NT2/D1 (cell line): ENCODE measurements at regions not wholly inside any gene's neighbourhood (a gene's known extent, or its start where the extent isn't known, plus 50 kb on each side); places are given as distances from the start of the nearest gene placed in this dataset.

Source experiments
- YY1 ChIP-seq: IDR thresholded peaks from 2 replicates; pipeline ENCODE4 v1.6.1; 2011; ENCODE audit not compliant: insufficient read length, insufficient read depth
- ZNF274 ChIP-seq: IDR thresholded peaks from 2 replicates; pipeline ENCODE4 v1.6.1; 2011; ENCODE audit warnings: mild to moderate bottlenecking, low read depth, low read length

DNA sequence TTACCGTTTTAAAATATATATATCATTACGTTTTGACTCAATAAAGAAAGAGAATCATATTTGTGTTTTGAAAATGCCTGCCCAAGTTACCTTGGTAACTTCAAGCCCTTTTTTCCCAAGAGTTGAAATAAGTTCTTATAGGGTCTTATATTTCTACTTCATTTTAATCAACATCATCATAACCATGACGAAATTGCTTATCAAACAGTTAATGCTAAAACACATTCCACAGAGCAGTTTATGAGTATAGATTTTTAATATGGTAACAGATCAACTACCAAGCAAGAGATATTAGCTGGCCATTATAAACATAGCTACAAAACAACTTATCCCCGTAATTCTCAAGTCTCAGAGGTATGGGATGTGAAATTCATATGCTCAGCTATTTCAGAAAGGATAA lies 197.9 kb upstream of the LRRTM4 start:
- TF ChIP-seq ZNF274, result no peak
- TF ChIP-seq YY1, result no peak
